T-helper 22 cell (primary cell): ENCODE measurements at regions not wholly inside any gene's neighbourhood (a gene's known extent, or its start where the extent isn't known, plus 50 kb on each side); places are given as distances from the start of the nearest gene placed in this dataset.

Experiments
- DNase-seq: peaks from one replicate; pipeline ENCODE4 v3.0.0-alpha.2; 2020; ENCODE audit warnings: low read depth

GRCh38 chr4:24158031-24158430, 268.2 kb upstream of the PPARGC1A start:
- no peak for DNase-seq

- no peak for DNase-seq
Measured at GRCh38 chr4:24150034-24150433, 260.2 kb upstream of the PPARGC1A start.

- DNase-seq, result no peak
Measured at GRCh38 chr4:24146127-24146526, 256.3 kb upstream of the PPARGC1A start.

GRCh38 chr4:24145591-24145990, 255.7 kb upstream of the PPARGC1A start:
- no peak for DNase-seq

- no peak for DNase-seq
Measured at GRCh38 chr4:24144381-24144780, 254.5 kb upstream of the PPARGC1A start.

GRCh38 chr4:24143741-24144140, 253.9 kb upstream of the PPARGC1A start:
- DNase-seq, result no peak

GRCh38 chr4:24141836-24142235, 252.0 kb upstream of the PPARGC1A start:
- no peak for DNase-seq

- DNase-seq, result no peak
Measured at GRCh38 chr4:24140892-24141291, 251.0 kb upstream of the PPARGC1A start.

- no peak for DNase-seq
Measured at GRCh38 chr4:24137671-24138601, 248.1 kb upstream of the PPARGC1A start.

GRCh38 chr4:24131954-24132673, 242.3 kb upstream of the PPARGC1A start:
- DNase-seq, result no peak

GRCh38 chr4:24130637-24131036, 240.8 kb upstream of the PPARGC1A start:
- no peak for DNase-seq

- no peak for DNase-seq
Measured at GRCh38 chr4:24126776-24127175, 236.9 kb upstream of the PPARGC1A start.

- DNase-seq, result no peak
Measured at GRCh38 chr4:24121395-24122175, 231.7 kb upstream of the PPARGC1A start.

- DNase-seq, result no peak
Measured at GRCh38 chr4:24117975-24118374, 228.1 kb upstream of the PPARGC1A start.

- no peak for DNase-seq
Measured at GRCh38 chr4:24116107-24116506, 226.3 kb upstream of the PPARGC1A start.

- no peak for DNase-seq
Measured at GRCh38 chr4:24114919-24115500, 225.2 kb upstream of the PPARGC1A start.

- no peak for DNase-seq
Measured at GRCh38 chr4:24114444-24114843, 224.6 kb upstream of the PPARGC1A start.

- DNase-seq, result no peak
Measured at GRCh38 chr4:24112466-24112865, 222.6 kb upstream of the PPARGC1A start.

GRCh38 chr4:24108567-24108966, 218.7 kb upstream of the PPARGC1A start:
- no peak for DNase-seq

GRCh38 chr4:24105327-24106038, 215.6 kb upstream of the PPARGC1A start:
- DNase-seq, result no peak

- no peak for DNase-seq
Measured at GRCh38 chr4:24104158-24104565, 214.3 kb upstream of the PPARGC1A start.
